ENCODE measurements at regions not wholly inside any gene's neighbourhood (a gene's known extent, or its start where the extent isn't known, plus 50 kb on each side); places are given as distances from the start of the nearest gene placed in this dataset.

DNA sequence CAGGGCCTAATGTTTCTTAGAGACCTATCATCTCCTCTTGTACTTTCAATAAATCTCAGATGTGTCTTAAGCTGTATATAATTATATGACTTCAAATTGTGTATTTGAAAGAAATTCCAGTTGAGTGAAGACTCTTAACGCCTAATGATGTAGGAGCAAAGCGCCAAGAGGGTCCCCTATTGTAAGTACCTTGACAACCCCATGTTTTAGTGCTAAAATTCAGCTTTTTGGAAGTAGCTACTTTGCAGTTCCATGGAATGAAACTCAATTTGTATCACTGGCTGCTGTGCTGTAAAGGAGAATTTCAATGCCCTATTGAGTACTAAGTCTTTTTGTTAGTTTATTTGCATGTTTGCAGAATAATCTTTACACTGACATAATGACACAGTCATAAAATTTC lies 1826.6 kb upstream of the AGA start:
- no peak overlapping the region for H3K18ac ChIP-seq (ENCODE audit: low read depth, low read length)
- H3K23ac ChIP-seq (ENCODE audit: low read depth, low read length), result no peak overlapping the region
- H3K79me1 ChIP-seq (ENCODE audit: low read depth in 1 of 2, low read length in 2 of 2), result no peaks in the 10 kb centered on the region
- no peak overlapping the region for H4K5ac ChIP-seq (ENCODE audit: low read depth, low read length)
- no peak overlapping the region for H2AK5ac ChIP-seq (ENCODE audit: low read depth, low read length)
- H3K4me1 ChIP-seq (ENCODE audit: control insufficient read depth, insufficient read depth, low read length), result no peaks in the 10 kb centered on the region
- H4K20me1 ChIP-seq (ENCODE audit: insufficient read depth, low read length), result no peaks in the 10 kb centered on the region
- H3K9me3 ChIP-seq (ENCODE audit: control insufficient read depth, insufficient read depth, low read length), result 0 out of 2 replicates have a peak, but pooled peaks cover 2% of the 10 kb centered on the region
- no TSS peak for BruUV-seq (replicated peaks)
- H3K4ac ChIP-seq (ENCODE audit: low read depth, low read length), result no peak overlapping the region
- no peaks in the 10 kb centered on the region for H3K36me3 ChIP-seq (ENCODE audit: control insufficient read depth, insufficient read depth, low read length)
- no peak overlapping the region for H4K8ac ChIP-seq (ENCODE audit: low read depth in 2 of 2, low read length in 2 of 2)
- no peak overlapping the region for H4K91ac ChIP-seq (ENCODE audit: insufficient read depth, low read depth, low read length)
- in situ Hi-C loops (cut with MboI; ENCODE audit: low sequenced_read_pairs), result no loop called here
- dilution Hi-C loops (cut with HindIII; ENCODE audit: low sequenced_read_pairs, unreplicated experiment), result no loop called here
- H2AFZ ChIP-seq (replicated peaks; ENCODE audit: low read length, poor library complexity), result no peak overlapping the region
- H3K56ac ChIP-seq (ENCODE audit: extremely low read depth, insufficient read depth, low read length), result no peak overlapping the region
- TF ChIP-seq BHLHE40 (IDR thresholded peaks at IDR 0.05; ENCODE audit: low read depth, low read length) (no peak), NFE2L2 (IDR thresholded peaks at IDR 0.05; ENCODE audit: low read depth, low read length) (no peak), SMC3 (IDR thresholded peaks at IDR 0.05; ENCODE audit: low read depth, low read length) (no peak), RAD21 (IDR thresholded peaks at IDR 0.05; ENCODE audit: low read length) (no peak), MXI1 (IDR thresholded peaks at IDR 0.05; ENCODE audit: borderline replicate concordance, low read depth, low read length) (no peak), MAFK (IDR thresholded peaks at IDR 0.05; ENCODE audit: low read depth, low read length) (no peak), RCOR1 (IDR thresholded peaks at IDR 0.05; ENCODE audit: insufficient replicate concordance, low read length) (no peak), RFX5 (IDR thresholded peaks at IDR 0.05; ENCODE audit: low read depth, low read length) (no peak), CEBPB (IDR thresholded peaks at IDR 0.05; ENCODE audit: low read depth, low read length) (no peak), FOS (IDR thresholded peaks at IDR 0.05; ENCODE audit: low read depth, low read length) (no peak), CHD1 (IDR thresholded peaks at IDR 0.05; ENCODE audit: low read depth, low read length) (no peak), POLR2A (IDR thresholded peaks at IDR 0.05; ENCODE audit: low read depth, low read length) (no peak), MAZ (IDR thresholded peaks at IDR 0.05; ENCODE audit: borderline replicate concordance, low read depth, low read length) (no peak)
- TF ChIP-seq, protein P1, sequence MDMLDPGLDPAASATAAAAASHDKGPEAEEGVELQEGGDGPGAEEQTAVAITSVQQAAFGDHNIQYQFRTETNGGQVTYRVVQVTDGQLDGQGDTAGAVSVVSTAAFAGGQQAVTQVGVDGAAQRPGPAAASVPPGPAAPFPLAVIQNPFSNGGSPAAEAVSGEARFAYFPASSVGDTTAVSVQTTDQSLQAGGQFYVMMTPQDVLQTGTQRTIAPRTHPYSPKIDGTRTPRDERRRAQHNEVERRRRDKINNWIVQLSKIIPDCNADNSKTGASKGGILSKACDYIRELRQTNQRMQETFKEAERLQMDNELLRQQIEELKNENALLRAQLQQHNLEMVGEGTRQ (IDR thresholded peaks at IDR 0.05; ENCODE audit: low read depth, low read length), result no peak
- TF ChIP-seq, protein P2, sequence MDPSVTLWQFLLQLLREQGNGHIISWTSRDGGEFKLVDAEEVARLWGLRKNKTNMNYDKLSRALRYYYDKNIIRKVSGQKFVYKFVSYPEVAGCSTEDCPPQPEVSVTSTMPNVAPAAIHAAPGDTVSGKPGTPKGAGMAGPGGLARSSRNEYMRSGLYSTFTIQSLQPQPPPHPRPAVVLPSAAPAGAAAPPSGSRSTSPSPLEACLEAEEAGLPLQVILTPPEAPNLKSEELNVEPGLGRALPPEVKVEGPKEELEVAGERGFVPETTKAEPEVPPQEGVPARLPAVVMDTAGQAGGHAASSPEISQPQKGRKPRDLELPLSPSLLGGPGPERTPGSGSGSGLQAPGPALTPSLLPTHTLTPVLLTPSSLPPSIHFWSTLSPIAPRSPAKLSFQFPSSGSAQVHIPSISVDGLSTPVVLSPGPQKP (IDR thresholded peaks at IDR 0.05; ENCODE audit: borderline replicate concordance, low read depth, low read length), result no peak
- TF ChIP-seq, protein P3, sequence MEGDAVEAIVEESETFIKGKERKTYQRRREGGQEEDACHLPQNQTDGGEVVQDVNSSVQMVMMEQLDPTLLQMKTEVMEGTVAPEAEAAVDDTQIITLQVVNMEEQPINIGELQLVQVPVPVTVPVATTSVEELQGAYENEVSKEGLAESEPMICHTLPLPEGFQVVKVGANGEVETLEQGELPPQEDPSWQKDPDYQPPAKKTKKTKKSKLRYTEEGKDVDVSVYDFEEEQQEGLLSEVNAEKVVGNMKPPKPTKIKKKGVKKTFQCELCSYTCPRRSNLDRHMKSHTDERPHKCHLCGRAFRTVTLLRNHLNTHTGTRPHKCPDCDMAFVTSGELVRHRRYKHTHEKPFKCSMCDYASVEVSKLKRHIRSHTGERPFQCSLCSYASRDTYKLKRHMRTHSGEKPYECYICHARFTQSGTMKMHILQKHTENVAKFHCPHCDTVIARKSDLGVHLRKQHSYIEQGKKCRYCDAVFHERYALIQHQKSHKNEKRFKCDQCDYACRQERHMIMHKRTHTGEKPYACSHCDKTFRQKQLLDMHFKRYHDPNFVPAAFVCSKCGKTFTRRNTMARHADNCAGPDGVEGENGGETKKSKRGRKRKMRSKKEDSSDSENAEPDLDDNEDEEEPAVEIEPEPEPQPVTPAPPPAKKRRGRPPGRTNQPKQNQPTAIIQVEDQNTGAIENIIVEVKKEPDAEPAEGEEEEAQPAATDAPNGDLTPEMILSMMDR (conservative IDR thresholded peaks at IDR 0.05; ENCODE audit: low read depth, low read length), result no peak
- H2BK120ac ChIP-seq (ENCODE audit: low read depth, low read length), result no peak overlapping the region
- H3K4me2 ChIP-seq (ENCODE audit: low read depth, low read length), result no peak overlapping the region
- intact Hi-C loops (cut with micrococcal nuclease), result no loop called here
- H2BK5ac ChIP-seq (ENCODE audit: low read depth, low read length, poor library complexity, severe bottlenecking), result no peak overlapping the region
- no peak for ATAC-seq (ENCODE audit: low read depth)
- WGBS, 2 experiments (ENCODE audit: extremely low coverage in 2 of 2, insufficient read length in 1 of 2), result no CpG with 5 or more reads among the region's 2 CpGs
- no peaks in the 10 kb centered on the region for H3K27me3 ChIP-seq (ENCODE audit: control insufficient read depth, insufficient read depth, low read length)
- H3K4me3 ChIP-seq (ENCODE audit: insufficient read depth, low read depth, low read length), result no peak overlapping the region
- no peak overlapping the region for H2AK9ac ChIP-seq (replicated peaks; ENCODE audit: low read depth, low read length, poor library complexity)
- no peak overlapping the region for H3K27ac ChIP-seq (ENCODE audit: insufficient read depth, low read length)
- H2BK20ac ChIP-seq (ENCODE audit: low read depth, low read length), result no peak overlapping the region
- no peak overlapping the region for H3K14ac ChIP-seq (replicated peaks; ENCODE audit: low read depth, low read length)
- CTCF ChIA-PET, result no interaction called here
- no peaks in the 10 kb centered on the region for H3K9me1 ChIP-seq (ENCODE audit: insufficient read depth, low read length)
- POLR2A ChIA-PET (ENCODE audit: unreplicated experiment), result no interaction called here
- H2BK15ac ChIP-seq (ENCODE audit: low read depth, low read length), result no peak overlapping the region
- DNase-seq, result no peak
- H3K9ac ChIP-seq (ENCODE audit: low read depth, low read length), result no peak overlapping the region

Measured in IMR-90 (cell line).